Stimulated activated effector memory CD8-positive, alpha-beta T cell treated with anti-CD3 and anti-CD28 coated beads, Interleukin-12 subunit alpha, Interleukin-12 subunit beta, amount 100 ng/mL, for 72 hours (primary cell): ENCODE measurements at regions not wholly inside any gene's neighbourhood (a gene's known extent, or its start where the extent isn't known, plus 50 kb on each side); places are given as distances from the start of the nearest gene placed in this dataset.
A peak's percentile ranks its signal among the peaks of the same experiment; 100 is the strongest.
"Not testable (repeated sequence)": the region's sequence is repeated elsewhere in the genome, so short reads cannot be mapped to it uniquely, and the experiment has no call there.

ENCODE experiments used
- ATAC-seq: fragments of 150-1000 bp; cut with Tn5 transposase; 2 replicates; pipeline ENCODE4 v1.10.0; 2021
- DNase-seq, 2 donors: peaks; one replicate each; pipeline ENCODE4 v3.0.0; 2021 to 2022; ENCODE audit warnings: low spot score in 2 of 2
- H3K27ac Mint-ChIP-seq: one replicate; pipeline ENCODE4 v1.8.0; 2022; ENCODE audit warnings: mild to moderate bottlenecking, mixed read lengths
- H3K36me3 Mint-ChIP-seq: one replicate; pipeline ENCODE4 v1.8.0; 2022; ENCODE audit warnings: mild to moderate bottlenecking, mixed read lengths
- H3K4me1 Mint-ChIP-seq: one replicate; pipeline ENCODE4 v1.8.0; 2022; ENCODE audit warnings: mixed read lengths
- H3K4me3 Mint-ChIP-seq: one replicate; pipeline ENCODE4 v1.8.0; 2022; ENCODE audit warnings: mild to moderate bottlenecking, mixed read lengths
- H3K9me3 Mint-ChIP-seq: one replicate; pipeline ENCODE4 v1.8.0; 2022; ENCODE audit warnings: mixed read lengths

GRCh38 chr3:177909530-177909929 lies 626.7 kb upstream of the KCNMB2 start:
- H3K27ac Mint-ChIP-seq, H3K4me1 Mint-ChIP-seq, DNase-seq, ATAC-seq, H3K9me3 Mint-ChIP-seq, H3K4me3 Mint-ChIP-seq, H3K36me3 Mint-ChIP-seq: not testable (repeated sequence)

GRCh38 chr3:177914224-177914623 lies 622.0 kb upstream of the KCNMB2 start:
- DNase-seq (no peak), ATAC-seq (no peak)
- Mint-ChIP-seq H3K4me3 (no peak overlapping the region), H3K27ac (no peak overlapping the region), H3K9me3 (no peaks in the 10 kb centered on the region), H3K4me1 (no peaks in the 10 kb centered on the region), H3K36me3 (no peaks in the 10 kb centered on the region)

GRCh38 chr3:177916461-177916860 lies 619.8 kb upstream of the KCNMB2 start:
- DNase-seq, result no peak
- no peaks in the 10 kb centered on the region for H3K4me1 Mint-ChIP-seq
- no peaks in the 10 kb centered on the region for H3K36me3 Mint-ChIP-seq
- H3K9me3 Mint-ChIP-seq, result no peaks in the 10 kb centered on the region
- H3K4me3 Mint-ChIP-seq, result no peak overlapping the region
- ATAC-seq, result no peak
- H3K27ac Mint-ChIP-seq, result no peak overlapping the region

- ATAC-seq, result peak; percentile 49
- DNase-seq, result no peak
- Mint-ChIP-seq H3K9me3 (no peaks in the 10 kb centered on the region), H3K4me3 (no peak overlapping the region), H3K36me3 (no peaks in the 10 kb centered on the region), H3K27ac (no peak overlapping the region), H3K4me1 (no peaks in the 10 kb centered on the region)
Measured at GRCh38 chr3:177917234-177917861, 618.9 kb upstream of the KCNMB2 start.

- Mint-ChIP-seq H3K27ac (no peak overlapping the region), H3K36me3 (no peaks in the 10 kb centered on the region), H3K9me3 (no peaks in the 10 kb centered on the region), H3K4me1 (no peaks in the 10 kb centered on the region), H3K4me3 (no peak overlapping the region)
- DNase-seq, result no peak
- no peak for ATAC-seq
Measured at GRCh38 chr3:177921153-177921552, 615.1 kb upstream of the KCNMB2 start.

GRCh38 chr3:177924261-177924660 lies 612.0 kb upstream of the KCNMB2 start:
- H3K9me3 Mint-ChIP-seq, result no peaks in the 10 kb centered on the region
- no peak overlapping the region for H3K27ac Mint-ChIP-seq
- peaks cover under 1% of the 10 kb centered on the region for H3K4me1 Mint-ChIP-seq
- H3K4me3 Mint-ChIP-seq, result no peak overlapping the region
- ATAC-seq (no peak), DNase-seq (no peak)
- no peaks in the 10 kb centered on the region for H3K36me3 Mint-ChIP-seq

- Mint-ChIP-seq H3K4me3 (no peak overlapping the region), H3K36me3 (no peaks in the 10 kb centered on the region), H3K4me1 (peaks cover 6% of the 10 kb centered on the region), H3K27ac (no peak overlapping the region), H3K9me3 (no peaks in the 10 kb centered on the region)
- DNase-seq, result no peak
- ATAC-seq, result peak; percentile 34
Measured at GRCh38 chr3:177928172-177928873, 607.9 kb upstream of the KCNMB2 start.

GRCh38 chr3:177929310-177929709 lies 606.9 kb upstream of the KCNMB2 start:
- H3K9me3 Mint-ChIP-seq, result no peaks in the 10 kb centered on the region
- H3K36me3 Mint-ChIP-seq, result no peaks in the 10 kb centered on the region
- H3K27ac Mint-ChIP-seq, result no peak overlapping the region
- peaks cover 6% of the 10 kb centered on the region for H3K4me1 Mint-ChIP-seq
- no peak overlapping the region for H3K4me3 Mint-ChIP-seq
- peak; percentile 58 for ATAC-seq
- no peak for DNase-seq

GRCh38 chr3:177930771-177931170 lies 605.5 kb upstream of the KCNMB2 start:
- no peak overlapping the region for H3K4me3 Mint-ChIP-seq
- H3K36me3 Mint-ChIP-seq, result no peaks in the 10 kb centered on the region
- peaks cover 6% of the 10 kb centered on the region for H3K4me1 Mint-ChIP-seq
- no peak overlapping the region for H3K27ac Mint-ChIP-seq
- H3K9me3 Mint-ChIP-seq, result no peaks in the 10 kb centered on the region
- DNase-seq, result no peak
- no peak for ATAC-seq

GRCh38 chr3:177931346-177931745 lies 604.9 kb upstream of the KCNMB2 start:
- H3K4me1 Mint-ChIP-seq, result peaks cover 6% of the 10 kb centered on the region
- no peaks in the 10 kb centered on the region for H3K9me3 Mint-ChIP-seq
- H3K36me3 Mint-ChIP-seq, result no peaks in the 10 kb centered on the region
- H3K4me3 Mint-ChIP-seq, result no peak overlapping the region
- ATAC-seq, result no peak
- H3K27ac Mint-ChIP-seq, result no peak overlapping the region
- DNase-seq, result no peak

GRCh38 chr3:177932346-177932745 lies 603.9 kb upstream of the KCNMB2 start:
- Mint-ChIP-seq H3K36me3 (no peaks in the 10 kb centered on the region), H3K27ac (no peak overlapping the region), H3K4me3 (no peak overlapping the region), H3K4me1 (peaks cover 6% of the 10 kb centered on the region), H3K9me3 (no peaks in the 10 kb centered on the region)
- no peak for DNase-seq
- no peak for ATAC-seq

GRCh38 chr3:177932750-177933660 lies 603.2 kb upstream of the KCNMB2 start:
- Mint-ChIP-seq H3K27ac (no peak overlapping the region), H3K36me3 (no peaks in the 10 kb centered on the region), H3K4me3 (no peak overlapping the region), H3K4me1 (peaks cover 6% of the 10 kb centered on the region), H3K9me3 (no peaks in the 10 kb centered on the region)
- ATAC-seq, result no peak
- no peak for DNase-seq

GRCh38 chr3:177934001-177934891 lies 602.0 kb upstream of the KCNMB2 start:
- no peak overlapping the region for H3K4me3 Mint-ChIP-seq
- no peak overlapping the region for H3K27ac Mint-ChIP-seq
- ATAC-seq (no peak), DNase-seq (no peak)
- no peaks in the 10 kb centered on the region for H3K36me3 Mint-ChIP-seq
- H3K4me1 Mint-ChIP-seq, result peaks cover 5% of the 10 kb centered on the region
- no peaks in the 10 kb centered on the region for H3K9me3 Mint-ChIP-seq

GRCh38 chr3:177935047-177935446 lies 601.2 kb upstream of the KCNMB2 start:
- no peak overlapping the region for H3K4me3 Mint-ChIP-seq
- H3K9me3 Mint-ChIP-seq, result no peaks in the 10 kb centered on the region
- no peaks in the 10 kb centered on the region for H3K36me3 Mint-ChIP-seq
- DNase-seq (no peak), ATAC-seq (no peak)
- H3K4me1 Mint-ChIP-seq, result no peaks in the 10 kb centered on the region
- no peak overlapping the region for H3K27ac Mint-ChIP-seq

- ATAC-seq (no peak), DNase-seq (no peak)
- H3K36me3 Mint-ChIP-seq, result no peaks in the 10 kb centered on the region
- no peak overlapping the region for H3K27ac Mint-ChIP-seq
- H3K9me3 Mint-ChIP-seq, result no peaks in the 10 kb centered on the region
- H3K4me3 Mint-ChIP-seq, result no peak overlapping the region
- no peaks in the 10 kb centered on the region for H3K4me1 Mint-ChIP-seq
Measured at GRCh38 chr3:177936721-177937120, 599.5 kb upstream of the KCNMB2 start.
